Neuronal stem cell (in vitro differentiated cells): ENCODE measurements at regions not wholly inside any gene's neighbourhood (a gene's known extent, or its start where the extent isn't known, plus 50 kb on each side); places are given as distances from the start of the nearest gene placed in this dataset.

Experiments
- DNase-seq: peaks from one replicate; pipeline ENCODE4 v3.0.0-alpha.2; 2013; ENCODE audit warnings: low spot score
- H2AFZ ChIP-seq: one replicate; pipeline ENCODE4 v1.6.1; 2013; ENCODE audit warnings: mild to moderate bottlenecking, low read length, inconsistent platforms
- H2AK5ac ChIP-seq: 2 replicates; pipeline ENCODE4 v1.6.1; 2013; ENCODE audit warnings: low read depth, mild to moderate bottlenecking, inconsistent platforms, low read length, moderate library complexity, mixed read lengths
- H2BK120ac ChIP-seq: 2 replicates; pipeline ENCODE4 v1.6.1; 2013; ENCODE audit warnings: low read depth, mild to moderate bottlenecking, inconsistent platforms, low read length, moderate library complexity, mixed read lengths
- H2BK12ac ChIP-seq: one replicate; pipeline ENCODE4 v1.6.1; 2013; ENCODE audit warnings: low read length, inconsistent platforms
- H2BK15ac ChIP-seq: 2 replicates; pipeline ENCODE4 v1.6.1; 2013; ENCODE audit warnings: mild to moderate bottlenecking, low read length, inconsistent platforms, mixed read lengths
- H2BK5ac ChIP-seq: one replicate; pipeline ENCODE4 v1.6.1; 2013; ENCODE audit warnings: inconsistent platforms, mild to moderate bottlenecking, low read length, moderate library complexity
- H3K14ac ChIP-seq: one replicate; pipeline ENCODE4 v1.6.1; 2013; ENCODE audit warnings: low read length, inconsistent platforms
- H3K18ac ChIP-seq: 2 replicates; pipeline ENCODE4 v1.6.1; 2013; ENCODE audit warnings: low read length, inconsistent platforms
- H3K23ac ChIP-seq: 2 replicates; pipeline ENCODE4 v1.6.1; 2013; ENCODE audit warnings: low read depth, mild to moderate bottlenecking, mixed read lengths, low read length, inconsistent platforms; ENCODE audit not compliant: poor library complexity
- H3K27ac ChIP-seq: replicated peaks from 3 replicates; pipeline ENCODE4 v1.5.1; 2013; ENCODE audit warnings: low read length, inconsistent platforms
- H3K27me3 ChIP-seq, 3 experiments: 2 replicates each; pipeline ENCODE4 v1.6.1; 2013; ENCODE audit warnings: low read length in 3 of 3, mild to moderate bottlenecking in 2 of 3, inconsistent platforms in 1 of 3, low read depth in 1 of 3, mixed read lengths in 1 of 3, moderate library complexity in 1 of 3; ENCODE audit not compliant: control insufficient read depth in 3 of 3, insufficient read depth in 3 of 3
- H3K36me3 ChIP-seq, 2 donors: replicated peaks in 1 of 2; 2 replicates each; pipeline ENCODE4 v1.6.1; 2013; ENCODE audit warnings: low read length in 2 of 2; ENCODE audit not compliant: control insufficient read depth in 2 of 2, insufficient read depth in 2 of 2
- H3K4ac ChIP-seq: 2 replicates; pipeline ENCODE4 v1.6.1; 2013; ENCODE audit warnings: inconsistent platforms, mild to moderate bottlenecking, low read length, moderate library complexity
- H3K4me1 ChIP-seq, 2 donors: 1 replicate in 1 of 2; 2 replicates in 1 of 2; pipeline ENCODE4 v1.6.1; 2013; ENCODE audit warnings: low read length in 2 of 2, low read depth in 1 of 2; ENCODE audit not compliant: control insufficient read depth in 2 of 2, insufficient read depth in 1 of 2
- H3K4me2 ChIP-seq: one replicate; pipeline ENCODE4 v1.6.1; 2013; ENCODE audit warnings: mild to moderate bottlenecking, low read length, inconsistent platforms; ENCODE audit not compliant: insufficient read depth, poor library complexity, severe bottlenecking
- H3K4me3 ChIP-seq, 2 donors: 2 replicates each; pipeline ENCODE4 v1.5.1; 2013; ENCODE audit warnings: low read length in 2 of 2, mild to moderate bottlenecking in 2 of 2, inconsistent platforms in 1 of 2, moderate library complexity in 1 of 2
- H3K79me1 ChIP-seq: one replicate; pipeline ENCODE4 v1.6.1; 2013; ENCODE audit warnings: low read depth, mild to moderate bottlenecking, inconsistent platforms, low read length, moderate library complexity
- H3K9ac ChIP-seq: one replicate; pipeline ENCODE4 v1.6.1; 2013; ENCODE audit warnings: mild to moderate bottlenecking, low read depth, low read length, inconsistent platforms; ENCODE audit not compliant: poor library complexity
- H3K9me3 ChIP-seq, 2 donors: replicated peaks in 1 of 2; 2 replicates each; pipeline versions ENCODE3 to v1.6.1; 2013; ENCODE audit warnings: low read length in 2 of 2, mild to moderate bottlenecking in 2 of 2, inconsistent platforms in 1 of 2, low read depth in 1 of 2, mixed read lengths in 1 of 2, moderate library complexity in 1 of 2; ENCODE audit not compliant: control insufficient read depth in 2 of 2, insufficient read depth in 1 of 2
- H4K8ac ChIP-seq: one replicate; pipeline ENCODE4 v1.6.1; 2013; ENCODE audit warnings: low read depth, mild to moderate bottlenecking, inconsistent platforms, low read length, moderate library complexity
- H4K91ac ChIP-seq: one replicate; pipeline ENCODE4 v1.6.1; 2013; ENCODE audit warnings: low read length, low read depth, mild to moderate bottlenecking, inconsistent platforms; ENCODE audit not compliant: poor library complexity
- whole genome bisulfite sequencing, 2 donors: extraction: QIAGEN DNeasy Blood & Tissue Kit; methylation state at CpG; one replicate each; pipeline ENCODE4 v1.1.7; 2013; ENCODE audit warnings: missing lambda C conversion rate in 2 of 2, mixed read lengths in 1 of 2; ENCODE audit not compliant: insufficient read length in 2 of 2, insufficient replicate concordance in 1 of 2; ENCODE audit errors: extremely low coverage in 2 of 2; 5-methylcytosine and 5-hydroxymethylcytosine counted together

DNA sequence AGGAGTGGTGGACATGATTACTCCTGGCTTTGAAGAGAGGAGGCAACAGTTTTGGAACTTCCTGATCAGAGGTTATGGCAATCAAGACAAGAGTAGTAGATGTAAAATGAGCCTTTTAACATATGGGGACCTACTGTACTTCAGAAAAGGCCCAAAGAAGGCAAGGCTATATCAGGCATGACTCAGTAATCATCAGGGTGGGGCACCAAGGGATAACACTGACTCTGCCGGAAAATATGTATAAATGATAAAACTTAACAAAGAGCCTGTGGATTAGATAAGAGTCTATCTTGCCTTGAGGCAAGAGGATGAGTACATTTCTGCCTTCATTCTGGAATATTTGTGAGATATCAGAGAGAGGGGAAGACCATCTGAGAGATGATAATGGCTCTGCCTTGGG is 1389.9 kb upstream of the MAP3K7 start:
- Histone ChIP-seq H3K18ac (no peak overlapping the region), H3K36me3 (no peaks in the 10 kb centered on the region), H2AK5ac (no peak overlapping the region), H3K23ac (no peak overlapping the region), H4K91ac (no peak overlapping the region), H3K27me3 (no peaks in the 10 kb centered on the region), H2BK15ac (no peak overlapping the region), H3K4me2 (no peak overlapping the region), H3K4me1 (no peaks in the 10 kb centered on the region), H4K8ac (no peak overlapping the region), H2BK12ac (no peak overlapping the region), H2BK120ac (no peak overlapping the region), H3K27ac (no peak overlapping the region), H3K4me3 (no peak overlapping the region), H3K9ac (no peak overlapping the region), H3K14ac (no peak overlapping the region), H3K9me3 (no peaks in the 10 kb centered on the region), H2BK5ac (no peak overlapping the region), H3K79me1 (no peaks in the 10 kb centered on the region), H3K4ac (no peak overlapping the region), H2AFZ (no peak overlapping the region)
- no CpG with 5 or more reads among the region's 1 CpG for WGBS, 2 donors
- no peak for DNase-seq

DNA sequence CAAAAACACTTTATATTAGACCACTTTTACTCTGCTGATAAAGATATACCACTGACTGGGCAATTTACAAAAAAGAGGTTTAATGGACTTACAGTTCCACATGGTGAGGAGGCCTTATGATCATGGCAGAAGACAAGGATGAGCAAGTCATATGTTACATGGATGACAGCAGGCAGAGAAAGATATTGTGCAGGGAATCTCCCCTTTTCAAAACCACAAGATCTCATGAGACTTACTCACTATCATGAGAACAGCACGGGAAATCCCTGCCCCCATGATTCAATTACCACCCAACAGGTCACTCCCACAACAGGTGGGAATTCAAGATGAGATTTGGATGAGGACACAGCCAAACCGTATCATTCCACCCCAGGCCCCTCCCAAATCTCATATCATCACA is 1383.8 kb upstream of the MAP3K7 start:
- no peak overlapping the region for H3K4me2 ChIP-seq
- H3K27me3 ChIP-seq, result no peaks in the 10 kb centered on the region
- no peak overlapping the region for H2BK15ac ChIP-seq
- no peak overlapping the region for H2BK120ac ChIP-seq
- no peak overlapping the region for H2AFZ ChIP-seq
- H3K79me1 ChIP-seq, result no peaks in the 10 kb centered on the region
- no peak overlapping the region for H3K18ac ChIP-seq
- no peak overlapping the region for H3K4me3 ChIP-seq
- no peak overlapping the region for H3K9ac ChIP-seq
- H2AK5ac ChIP-seq, result no peak overlapping the region
- DNase-seq, result no peak
- no peak overlapping the region for H2BK5ac ChIP-seq
- no peaks in the 10 kb centered on the region for H3K4me1 ChIP-seq
- no CpG with 5 or more reads among the region's 2 CpGs for WGBS, 2 donors
- H3K36me3 ChIP-seq, result no peaks in the 10 kb centered on the region
- H2BK12ac ChIP-seq, result no peak overlapping the region
- no peak overlapping the region for H3K14ac ChIP-seq
- H3K23ac ChIP-seq, result no peak overlapping the region
- H4K8ac ChIP-seq, result no peak overlapping the region
- no peak overlapping the region for H3K27ac ChIP-seq
- H3K9me3 ChIP-seq, result peaks cover 2 to 4% of the 10 kb centered on the region in 2 donors
- no peak overlapping the region for H4K91ac ChIP-seq
- H3K4ac ChIP-seq, result no peak overlapping the region

DNA sequence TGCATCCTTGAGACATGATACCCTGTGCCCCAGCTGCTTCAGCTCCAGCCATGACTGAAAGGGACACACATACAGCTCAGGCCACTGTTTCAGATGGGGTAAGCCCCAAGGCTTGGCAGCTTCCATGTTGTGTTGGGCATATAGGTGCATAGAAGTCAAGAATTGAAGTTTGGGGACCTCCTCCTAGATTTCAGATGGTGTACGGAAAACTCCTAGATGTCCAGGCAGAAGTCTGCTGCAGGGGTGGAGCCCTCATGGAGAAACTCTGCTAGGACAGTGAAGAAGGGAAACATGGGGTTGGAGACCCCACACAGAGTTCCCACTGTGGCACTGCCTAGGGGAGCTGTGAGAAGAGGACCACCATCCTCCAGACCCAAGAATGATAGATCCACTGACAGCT is 1379.0 kb upstream of the MAP3K7 start:
- Histone ChIP-seq H2BK5ac (no peak overlapping the region), H3K4me3 (no peak overlapping the region), H2AFZ (no peak overlapping the region), H3K4me1 (no peaks in the 10 kb centered on the region), H3K14ac (no peak overlapping the region), H3K79me1 (no peaks in the 10 kb centered on the region), H4K8ac (no peak overlapping the region), H3K36me3 (no peaks in the 10 kb centered on the region), H3K4me2 (no peak overlapping the region), H2BK120ac (no peak overlapping the region), H3K18ac (no peak overlapping the region), H3K4ac (no peak overlapping the region), H3K27me3 (no peaks in the 10 kb centered on the region), H3K9me3 (peaks cover 4 to 6% of the 10 kb centered on the region in 2 donors), H3K9ac (no peak overlapping the region), H2BK12ac (no peak overlapping the region), H3K23ac (no peak overlapping the region), H4K91ac (no peak overlapping the region), H2BK15ac (no peak overlapping the region), H2AK5ac (no peak overlapping the region), H3K27ac (no peak overlapping the region)
- no CpG with 5 or more reads among the region's 1 CpG for WGBS, 2 donors
- DNase-seq, result no peak

DNA sequence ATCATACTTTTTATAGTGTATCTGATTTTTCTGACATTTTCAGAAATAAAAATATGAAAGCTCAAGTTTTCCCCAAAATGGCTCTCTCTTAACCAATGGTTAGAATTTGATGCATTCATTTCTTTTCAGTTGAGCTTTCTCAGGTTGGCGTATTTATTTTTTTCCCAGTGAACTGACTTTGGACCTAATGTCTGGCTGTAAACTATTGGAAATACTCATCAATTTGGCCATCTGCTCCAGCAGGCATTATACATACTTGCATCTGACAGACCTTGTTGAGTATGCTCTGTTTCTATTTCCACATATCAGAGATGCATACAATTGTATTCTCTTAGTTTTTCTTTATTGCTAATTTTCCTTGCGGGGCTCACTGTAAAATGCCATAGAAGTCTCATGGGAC is 1374.8 kb upstream of the MAP3K7 start:
- H3K4me3 ChIP-seq, result no peak overlapping the region
- WGBS, 2 donors, result no CpG with 5 or more reads among the region's 2 CpGs
- H2AK5ac ChIP-seq, result no peak overlapping the region
- no peak overlapping the region for H4K91ac ChIP-seq
- no peaks in the 10 kb centered on the region for H3K79me1 ChIP-seq
- H2BK15ac ChIP-seq, result no peak overlapping the region
- H2BK120ac ChIP-seq, result no peak overlapping the region
- no peaks in the 10 kb centered on the region for H3K4me1 ChIP-seq
- no peaks in the 10 kb centered on the region for H3K27me3 ChIP-seq
- H3K4ac ChIP-seq, result no peak overlapping the region
- H4K8ac ChIP-seq, result no peak overlapping the region
- H3K9ac ChIP-seq, result no peak overlapping the region
- no peak overlapping the region for H3K14ac ChIP-seq
- no peaks in the 10 kb centered on the region for H3K36me3 ChIP-seq
- no peak overlapping the region for H2BK5ac ChIP-seq
- DNase-seq, result no peak
- no peak overlapping the region for H3K18ac ChIP-seq
- H3K9me3 ChIP-seq, result peaks cover 4 to 6% of the 10 kb centered on the region in 2 donors
- H2BK12ac ChIP-seq, result no peak overlapping the region
- no peak overlapping the region for H2AFZ ChIP-seq
- H3K23ac ChIP-seq, result no peak overlapping the region
- H3K4me2 ChIP-seq, result no peak overlapping the region
- no peak overlapping the region for H3K27ac ChIP-seq
